Skeletal muscle tissue (tissue), 3 donors: ENCODE measurements at regions not wholly inside any gene's neighbourhood (a gene's known extent, or its start where the extent isn't known, plus 50 kb on each side); places are given as distances from the start of the nearest gene placed in this dataset.

ENCODE experiments used
- H3K27ac ChIP-seq: one replicate; pipeline ENCODE4 v1.7.0; 2013; ENCODE audit warnings: mild to moderate bottlenecking, low read depth, low read length, inconsistent platforms
- H3K27me3 ChIP-seq, 3 donors: one replicate each; pipeline ENCODE4 v1.7.0; 2013; ENCODE audit warnings: low read length in 3 of 3; ENCODE audit not compliant: control insufficient read depth in 3 of 3, insufficient read depth in 3 of 3
- H3K36me3 ChIP-seq, 3 donors: one replicate each; pipeline ENCODE4 v1.7.0; 2013; ENCODE audit warnings: low read length in 3 of 3; ENCODE audit not compliant: control insufficient read depth in 3 of 3, insufficient read depth in 3 of 3
- H3K4me1 ChIP-seq, 3 donors: one replicate each; pipeline ENCODE4 v1.7.0; 2013; ENCODE audit warnings: low read length in 3 of 3, mild to moderate bottlenecking in 3 of 3; ENCODE audit not compliant: control insufficient read depth in 3 of 3, insufficient read depth in 3 of 3
- H3K4me3 ChIP-seq, 3 donors: one replicate each; pipeline ENCODE4 v1.7.0; 2013; ENCODE audit warnings: low read length in 3 of 3
- H3K9ac ChIP-seq, 3 donors: one replicate each; pipeline ENCODE4 v1.7.0; 2013; ENCODE audit warnings: low read length in 3 of 3, mild to moderate bottlenecking in 3 of 3, moderate library complexity in 2 of 3, low read depth in 1 of 3
- H3K9me3 ChIP-seq, 3 donors: one replicate each; pipeline ENCODE4 v1.7.0; 2013; ENCODE audit warnings: low read length in 3 of 3; ENCODE audit not compliant: control insufficient read depth in 3 of 3
- donor health status: Osteomylitis.

- no peaks in the 10 kb centered on the region for H3K36me3 ChIP-seq
- no peak overlapping the region for H3K4me3 ChIP-seq
- H3K4me1 ChIP-seq, result peaks cover 5 to 10% (median 5%) of the 10 kb centered on the region in 3 donors
- H3K27me3 ChIP-seq, result no peaks in the 10 kb centered on the region
- no peak overlapping the region for H3K9ac ChIP-seq
- no peak overlapping the region for H3K27ac ChIP-seq
- no peaks in the 10 kb centered on the region for H3K9me3 ChIP-seq
These were observed 332.9 kb upstream of the NT5C1B start for GRCh38 chr2:18922276-18922675.

GRCh38 chr2:18918280-18918679, 328.9 kb upstream of the NT5C1B start:
- no peak overlapping the region for H3K9ac ChIP-seq
- H3K4me1 ChIP-seq, result no peaks in the 10 kb centered on the region
- no peaks in the 10 kb centered on the region for H3K36me3 ChIP-seq
- no peak overlapping the region for H3K27ac ChIP-seq
- H3K9me3 ChIP-seq, result no peaks in the 10 kb centered on the region
- no peaks in the 10 kb centered on the region for H3K27me3 ChIP-seq
- no peak overlapping the region for H3K4me3 ChIP-seq

DNA sequence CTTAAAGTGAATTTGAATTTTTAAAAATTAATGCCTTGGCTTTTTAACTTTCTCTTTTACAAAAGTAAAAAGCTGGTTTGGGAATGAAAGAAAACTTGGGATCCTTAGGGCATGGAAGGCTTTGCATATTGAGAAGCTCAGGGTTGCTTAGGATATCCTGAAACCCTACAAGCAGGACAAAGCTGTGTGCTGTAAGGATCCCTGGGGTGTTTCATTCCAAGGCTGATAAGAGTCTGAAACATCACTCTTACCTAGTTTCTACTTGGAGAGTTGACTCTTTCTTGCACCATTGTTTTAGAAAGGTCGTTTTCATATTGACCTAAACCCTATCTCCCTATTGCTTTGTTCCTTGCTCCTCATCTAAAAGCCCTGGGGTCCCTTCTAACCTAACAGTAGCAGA, 325.9 kb upstream of the NT5C1B start:
- H3K27ac ChIP-seq, result no peak overlapping the region
- no peaks in the 10 kb centered on the region for H3K9me3 ChIP-seq
- no peak overlapping the region for H3K4me3 ChIP-seq
- no peaks in the 10 kb centered on the region for H3K36me3 ChIP-seq
- H3K27me3 ChIP-seq, result no peaks in the 10 kb centered on the region
- no peak overlapping the region for H3K9ac ChIP-seq
- peaks cover 0 to 4% (median 3%) of the 10 kb centered on the region in 3 donors for H3K4me1 ChIP-seq

- Histone ChIP-seq H3K27ac (no peak overlapping the region), H3K4me1 (peaks cover 0 to 4% (median 3%) of the 10 kb centered on the region in 3 donors), H3K9me3 (no peaks in the 10 kb centered on the region), H3K36me3 (no peaks in the 10 kb centered on the region), H3K27me3 (no peaks in the 10 kb centered on the region), H3K4me3 (no peak overlapping the region), H3K9ac (no peak overlapping the region)
These were observed 324.1 kb upstream of the NT5C1B start for GRCh38 chr2:18913512-18913911.

DNA sequence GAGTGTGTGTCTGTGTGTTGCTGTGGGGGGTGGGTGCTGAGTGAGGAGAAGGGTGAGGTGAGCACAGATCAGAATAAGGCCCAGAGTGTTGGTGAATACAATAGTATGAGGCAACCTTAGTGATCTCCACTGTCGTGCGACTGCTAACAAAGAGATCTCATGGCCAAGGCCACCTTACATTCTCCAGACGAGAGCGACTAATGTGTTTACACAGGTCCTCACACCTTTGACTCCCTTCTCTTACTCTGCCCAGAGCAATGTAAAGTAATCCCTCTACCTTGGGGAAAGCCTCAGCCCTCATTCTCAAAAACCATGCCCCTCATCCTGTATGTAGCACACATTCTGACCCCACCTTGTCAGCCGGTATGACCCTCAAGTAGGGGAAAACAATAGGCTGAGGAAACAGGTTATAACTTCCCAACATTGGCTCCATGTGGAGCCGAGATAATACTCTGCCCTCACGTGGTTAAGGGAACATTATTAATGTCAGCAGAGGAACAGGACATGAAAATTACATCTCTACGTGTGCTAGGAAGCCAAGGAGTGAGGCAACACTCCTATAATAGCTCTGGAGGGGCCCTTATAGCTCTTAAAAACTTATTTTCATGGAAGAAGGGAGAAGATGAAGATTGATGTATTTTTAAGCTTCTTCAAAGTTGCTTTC, 323.0 kb upstream of the NT5C1B start:
- no peak overlapping the region for H3K9ac ChIP-seq
- H3K27ac ChIP-seq, result no peak overlapping the region
- H3K36me3 ChIP-seq, result no peaks in the 10 kb centered on the region
- H3K9me3 ChIP-seq, result no peaks in the 10 kb centered on the region
- H3K4me3 ChIP-seq, result no peak overlapping the region
- no peaks in the 10 kb centered on the region for H3K27me3 ChIP-seq
- H3K4me1 ChIP-seq, result peaks cover 0 to 4% (median 3%) of the 10 kb centered on the region in 3 donors

- no peaks in the 10 kb centered on the region for H3K9me3 ChIP-seq
- no peak overlapping the region for H3K9ac ChIP-seq
- H3K36me3 ChIP-seq, result no peaks in the 10 kb centered on the region
- no peak overlapping the region for H3K4me3 ChIP-seq
- no peaks in the 10 kb centered on the region for H3K27me3 ChIP-seq
- H3K4me1 ChIP-seq, result peaks cover 0 to 4% (median 3%) of the 10 kb centered on the region in 3 donors
- H3K27ac ChIP-seq, result no peak overlapping the region
These were observed 322.0 kb upstream of the NT5C1B start for GRCh38 chr2:18911416-18911815.

DNA sequence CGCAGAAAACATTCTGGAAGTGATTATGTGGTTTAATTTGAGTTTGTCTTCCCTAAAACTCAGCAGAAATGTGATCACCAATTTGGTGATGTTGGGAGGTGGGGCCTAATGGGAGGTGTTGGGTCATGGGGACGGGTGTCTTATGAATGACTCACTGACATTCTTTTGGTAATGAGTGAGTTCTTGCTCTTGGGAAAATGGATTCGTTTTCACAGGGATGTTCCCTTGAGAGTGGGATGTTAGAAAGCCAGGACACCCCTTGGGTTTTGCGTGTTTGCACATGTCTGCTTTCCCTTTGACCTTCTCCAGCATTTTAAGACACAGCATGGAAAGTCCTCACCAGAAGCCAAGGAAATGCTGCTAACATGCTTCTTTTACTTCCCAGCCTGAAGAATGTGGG, 321.5 kb upstream of the NT5C1B start:
- H3K27ac ChIP-seq, result no peak overlapping the region
- H3K36me3 ChIP-seq, result no peaks in the 10 kb centered on the region
- H3K9me3 ChIP-seq, result no peaks in the 10 kb centered on the region
- H3K27me3 ChIP-seq, result no peaks in the 10 kb centered on the region
- H3K4me1 ChIP-seq, result peaks cover 0 to 4% (median 3%) of the 10 kb centered on the region in 3 donors
- no peak overlapping the region for H3K9ac ChIP-seq
- H3K4me3 ChIP-seq, result no peak overlapping the region

GRCh38 chr2:18907937-18908336, 318.6 kb upstream of the NT5C1B start:
- no peak overlapping the region for H3K27ac ChIP-seq
- no peak overlapping the region for H3K4me3 ChIP-seq
- H3K27me3 ChIP-seq, result no peaks in the 10 kb centered on the region
- no peaks in the 10 kb centered on the region for H3K36me3 ChIP-seq
- H3K9me3 ChIP-seq, result no peaks in the 10 kb centered on the region
- peaks cover 0 to 4% (median 3%) of the 10 kb centered on the region in 3 donors for H3K4me1 ChIP-seq
- no peak overlapping the region for H3K9ac ChIP-seq

- Histone ChIP-seq H3K27me3 (no peaks in the 10 kb centered on the region), H3K9me3 (no peaks in the 10 kb centered on the region), H3K27ac (no peak overlapping the region), H3K9ac (no peak overlapping the region), H3K4me1 (peaks cover 0 to 4% (median 3%) of the 10 kb centered on the region in 3 donors), H3K4me3 (no peak overlapping the region), H3K36me3 (no peaks in the 10 kb centered on the region)
These were observed 318.1 kb upstream of the NT5C1B start for GRCh38 chr2:18907508-18907907.

DNA sequence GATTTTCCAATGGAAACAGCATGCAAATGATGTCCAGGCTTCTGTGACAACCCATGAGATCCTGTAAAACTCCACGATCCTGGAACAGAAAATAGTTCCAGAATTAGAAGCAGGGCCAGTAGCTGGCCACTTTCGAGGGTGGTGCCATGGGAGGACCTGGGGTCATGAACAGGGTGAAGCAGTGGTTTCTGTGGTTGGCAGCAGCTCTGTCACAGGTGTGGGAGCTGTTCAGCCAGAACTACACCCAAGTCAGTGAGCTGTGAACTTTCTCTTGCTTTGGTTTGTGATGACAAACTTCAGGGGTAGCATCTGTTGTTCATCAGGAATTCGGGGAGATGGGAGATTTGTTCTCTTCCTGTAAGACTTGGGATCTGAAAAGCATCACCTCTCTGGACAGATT, 314.4 kb upstream of the NT5C1B start:
- no peak overlapping the region for H3K9ac ChIP-seq
- H3K4me1 ChIP-seq, result peaks cover 0 to 8% (median 3%) of the 10 kb centered on the region in 3 donors
- H3K36me3 ChIP-seq, result no peaks in the 10 kb centered on the region
- no peaks in the 10 kb centered on the region for H3K27me3 ChIP-seq
- no peak overlapping the region for H3K4me3 ChIP-seq
- no peaks in the 10 kb centered on the region for H3K9me3 ChIP-seq
- no peak overlapping the region for H3K27ac ChIP-seq
